Endothelial cell (in vitro differentiated cells): ENCODE measurements at regions not wholly inside any gene's neighbourhood (a gene's known extent, or its start where the extent isn't known, plus 50 kb on each side); places are given as distances from the start of the nearest gene placed in this dataset.
"Not testable (repeated sequence)": the region's sequence is repeated elsewhere in the genome, so short reads cannot be mapped to it uniquely, and the experiment has no call there.

Source experiments
- DNase-seq: peaks from one replicate; pipeline ENCODE4 v3.0.0; 2021; ENCODE audit warnings: low spot score
- H3K27ac Mint-ChIP-seq: one replicate; pipeline ENCODE4 v1.8.0; 2021; ENCODE audit warnings: mixed read lengths, inconsistent platforms; ENCODE audit not compliant: unreplicated experiment
- H3K27me3 Mint-ChIP-seq: one replicate; pipeline ENCODE4 v1.8.0; 2021; ENCODE audit warnings: mild to moderate bottlenecking, moderate library complexity, mixed read lengths, inconsistent platforms; ENCODE audit not compliant: unreplicated experiment
- H3K36me3 Mint-ChIP-seq: one replicate; pipeline ENCODE4 v1.8.0; 2021; ENCODE audit warnings: mild to moderate bottlenecking, low read depth, mixed read lengths, inconsistent platforms; ENCODE audit not compliant: unreplicated experiment
- H3K4me1 Mint-ChIP-seq: one replicate; pipeline ENCODE4 v1.8.0; 2021; ENCODE audit warnings: mild to moderate bottlenecking, mixed read lengths, inconsistent platforms; ENCODE audit not compliant: unreplicated experiment
- H3K4me3 Mint-ChIP-seq: one replicate; pipeline ENCODE4 v1.8.0; 2021; ENCODE audit warnings: mild to moderate bottlenecking, mixed read lengths, inconsistent platforms; ENCODE audit not compliant: unreplicated experiment
- H3K9me3 Mint-ChIP-seq: one replicate; pipeline ENCODE4 v1.8.0; 2021; ENCODE audit warnings: mixed read lengths, inconsistent platforms; ENCODE audit not compliant: unreplicated experiment
- CTCF ChIP-seq: fragments of 200-600 bp; sonication (generic); IDR thresholded peaks from one replicate; pipeline ENCODE4 v1.5.0; 2021; ENCODE audit warnings: antibody characterized with exemption; ENCODE audit not compliant: unreplicated experiment

- Mint-ChIP-seq H3K27me3 (peaks cover 3% of the 10 kb centered on the region), H3K9me3 (no peaks in the 10 kb centered on the region), H3K36me3 (no peaks in the 10 kb centered on the region), H3K27ac (no peak overlapping the region), H3K4me3 (no peak overlapping the region), H3K4me1 (no peaks in the 10 kb centered on the region)
- TF ChIP-seq CTCF: no peak
- no peak for DNase-seq
Measured at GRCh38 chr13:107927557-107927956, 287.8 kb downstream of the LIG4 start.

- H3K9me3 Mint-ChIP-seq, H3K36me3 Mint-ChIP-seq, DNase-seq, H3K27me3 Mint-ChIP-seq, H3K4me1 Mint-ChIP-seq, H3K4me3 Mint-ChIP-seq, H3K27ac Mint-ChIP-seq: not testable (repeated sequence)
Measured at GRCh38 chr13:107926515-107926914, 288.8 kb downstream of the LIG4 start.

GRCh38 chr13:107916902-107917301 lies 298.4 kb downstream of the LIG4 start:
- H3K36me3 Mint-ChIP-seq: not testable (repeated sequence)

GRCh38 chr13:107912745-107913144 lies 302.6 kb downstream of the LIG4 start:
- no peak overlapping the region for H3K27ac Mint-ChIP-seq
- DNase-seq: no peak
- H3K4me1 Mint-ChIP-seq: no peaks in the 10 kb centered on the region
- no peaks in the 10 kb centered on the region for H3K9me3 Mint-ChIP-seq
- H3K27me3 Mint-ChIP-seq: peaks cover 2% of the 10 kb centered on the region
- H3K36me3 Mint-ChIP-seq: no peaks in the 10 kb centered on the region
- no peak for TF ChIP-seq CTCF
- H3K4me3 Mint-ChIP-seq: no peak overlapping the region

More at GRCh38 chr13:107916902-107917301, 298.4 kb downstream of the LIG4 start:
- DNase-seq, H3K4me1 Mint-ChIP-seq, H3K27ac Mint-ChIP-seq, H3K9me3 Mint-ChIP-seq, H3K4me3 Mint-ChIP-seq, H3K27me3 Mint-ChIP-seq: not testable (repeated sequence)

- Mint-ChIP-seq H3K27ac (no peak overlapping the region), H3K36me3 (no peaks in the 10 kb centered on the region), H3K27me3 (peaks cover 2% of the 10 kb centered on the region), H3K9me3 (no peaks in the 10 kb centered on the region), H3K4me1 (no peaks in the 10 kb centered on the region), H3K4me3 (no peak overlapping the region)
- DNase-seq: no peak
- TF ChIP-seq CTCF: no peak
Measured at GRCh38 chr13:107907065-107907805, 308.1 kb downstream of the LIG4 start.

- Mint-ChIP-seq H3K4me3 (no peak overlapping the region), H3K4me1 (no peaks in the 10 kb centered on the region), H3K9me3 (no peaks in the 10 kb centered on the region), H3K27ac (no peak overlapping the region), H3K36me3 (no peaks in the 10 kb centered on the region), H3K27me3 (peaks cover 2% of the 10 kb centered on the region)
- DNase-seq: no peak
- no peak for TF ChIP-seq CTCF
Measured at GRCh38 chr13:107906131-107906530, 309.2 kb downstream of the LIG4 start.
